H1 (cell line): ENCODE measurements at regions not wholly inside any gene's neighbourhood (a gene's known extent, or its start where the extent isn't known, plus 50 kb on each side); places are given as distances from the start of the nearest gene placed in this dataset.

Source experiments
- CHD7 ChIP-seq: fragments of 300-600 bp; sonication (generic); IDR thresholded peaks from 2 replicates; pipeline ENCODE4 v1.7.1; 2012; ENCODE audit warnings: low read length, moderate library complexity, mild to moderate bottlenecking, inconsistent platforms; ENCODE audit not compliant: insufficient replicate concordance
- NANOG ChIP-seq: IDR thresholded peaks from 2 replicates; pipeline ENCODE4 v1.6.1; 2011; ENCODE audit warnings: low read length, low read depth, mild to moderate bottlenecking, inconsistent platforms; ENCODE audit not compliant: insufficient read depth, poor library complexity, severe bottlenecking
- USF2 ChIP-seq: IDR thresholded peaks from 2 replicates; pipeline ENCODE4 v1.6.1; 2011; ENCODE audit warnings: low read length, improper control_type of control experiment

- TF ChIP-seq CHD7 (no peak), NANOG (no peak), USF2 (no peak)
- TF ChIP-seq, all 59 proteins: peak for 0
Observed at GRCh38 chr1:13948396-13948795, 248.4 kb downstream of the PRDM2 start (continued).
